ENCODE measurements at regions not wholly inside any gene's neighbourhood (a gene's known extent, or its start where the extent isn't known, plus 50 kb on each side); places are given as distances from the start of the nearest gene placed in this dataset.

DNA sequence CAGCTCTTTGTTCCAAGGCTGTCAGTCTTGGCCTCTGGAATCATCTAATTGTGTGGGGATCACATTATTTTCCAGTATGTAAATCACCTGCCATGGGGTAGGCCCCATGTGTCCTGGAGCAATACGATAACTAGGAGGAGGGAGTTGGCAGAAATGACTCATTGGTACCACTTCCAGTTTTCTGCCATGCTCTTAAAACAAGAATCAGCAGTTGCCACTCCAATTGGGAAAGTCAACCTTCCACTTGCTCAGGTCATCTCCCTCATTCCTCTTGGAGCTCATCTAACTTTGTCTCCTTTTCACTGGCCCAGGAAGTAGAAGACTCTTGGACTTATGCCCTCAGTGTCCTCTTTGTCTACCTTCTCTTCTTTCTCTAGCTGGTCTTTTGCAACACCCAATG is 487.0 kb downstream of the SLC4A3 start:
- TF ChIP-seq POLR2A (IDR thresholded peaks at IDR 0.05) (no peak), POLR2AphosphoS5 (IDR thresholded peaks at IDR 0.05) (no peak)

All from transverse colon (tissue), 3 donors.